Neural crest cell (in vitro differentiated cells): ENCODE measurements at regions not wholly inside any gene's neighbourhood (a gene's known extent, or its start where the extent isn't known, plus 50 kb on each side); places are given as distances from the start of the nearest gene placed in this dataset.

Experiments
- DNase-seq: peaks from one replicate; pipeline ENCODE4 v3.0.0; 2021; ENCODE audit warnings: low read depth, mixed read lengths, low spot score
- H3K27ac Mint-ChIP-seq: one replicate; pipeline ENCODE4 v1.8.0; 2021; ENCODE audit warnings: mild to moderate bottlenecking, mixed read lengths; ENCODE audit not compliant: unreplicated experiment
- H3K27me3 Mint-ChIP-seq: 2 replicates; pipeline ENCODE4 v1.8.0; 2021; ENCODE audit warnings: low read depth, mild to moderate bottlenecking, mixed read lengths
- H3K36me3 Mint-ChIP-seq: 2 replicates; pipeline ENCODE4 v1.8.0; 2021; ENCODE audit warnings: low read depth, mild to moderate bottlenecking, mixed read lengths
- H3K4me1 Mint-ChIP-seq: 2 replicates; pipeline ENCODE4 v1.8.0; 2021; ENCODE audit warnings: mixed read lengths
- H3K4me3 Mint-ChIP-seq: one replicate; pipeline ENCODE4 v1.8.0; 2021; ENCODE audit warnings: mild to moderate bottlenecking, mixed read lengths
- H3K9me3 Mint-ChIP-seq: 2 replicates; pipeline ENCODE4 v1.8.0; 2021; ENCODE audit warnings: mixed read lengths
- TF ChIP-seq, protein P1 (sequence below): fragments of 200-600 bp; sonication (generic); conservative IDR thresholded peaks from 2 replicates; pipeline ENCODE4 v1.5.0; 2021; ENCODE audit warnings: antibody characterized with exemption, mild to moderate bottlenecking

DNA sequence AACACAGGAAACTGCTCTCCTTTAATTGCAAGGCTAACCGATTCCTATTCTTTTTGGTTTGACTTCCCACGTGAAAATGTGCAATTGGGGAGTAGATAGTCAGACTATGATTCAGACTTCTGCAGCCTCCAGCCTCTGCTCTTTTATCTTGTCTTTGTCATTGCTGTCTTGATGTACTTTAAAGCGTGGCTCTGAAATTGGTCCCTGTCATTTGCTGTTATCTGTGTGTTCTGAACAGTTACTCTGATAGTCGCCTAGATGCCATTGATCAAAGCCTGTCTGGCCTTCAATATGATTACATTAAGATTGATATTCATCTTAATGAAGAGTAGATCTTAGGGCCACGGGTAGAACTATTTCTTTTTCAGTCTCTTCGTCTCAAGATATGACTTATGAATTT lies 799.2 kb downstream of the REEP3 start:
- Mint-ChIP-seq H3K9me3 (peaks cover 4% of the 10 kb centered on the region), H3K4me3 (no peak overlapping the region), H3K27ac (no peak overlapping the region), H3K27me3 (no peaks in the 10 kb centered on the region), H3K4me1 (no peaks in the 10 kb centered on the region), H3K36me3 (no peaks in the 10 kb centered on the region)
- TF ChIP-seq, protein P1, sequence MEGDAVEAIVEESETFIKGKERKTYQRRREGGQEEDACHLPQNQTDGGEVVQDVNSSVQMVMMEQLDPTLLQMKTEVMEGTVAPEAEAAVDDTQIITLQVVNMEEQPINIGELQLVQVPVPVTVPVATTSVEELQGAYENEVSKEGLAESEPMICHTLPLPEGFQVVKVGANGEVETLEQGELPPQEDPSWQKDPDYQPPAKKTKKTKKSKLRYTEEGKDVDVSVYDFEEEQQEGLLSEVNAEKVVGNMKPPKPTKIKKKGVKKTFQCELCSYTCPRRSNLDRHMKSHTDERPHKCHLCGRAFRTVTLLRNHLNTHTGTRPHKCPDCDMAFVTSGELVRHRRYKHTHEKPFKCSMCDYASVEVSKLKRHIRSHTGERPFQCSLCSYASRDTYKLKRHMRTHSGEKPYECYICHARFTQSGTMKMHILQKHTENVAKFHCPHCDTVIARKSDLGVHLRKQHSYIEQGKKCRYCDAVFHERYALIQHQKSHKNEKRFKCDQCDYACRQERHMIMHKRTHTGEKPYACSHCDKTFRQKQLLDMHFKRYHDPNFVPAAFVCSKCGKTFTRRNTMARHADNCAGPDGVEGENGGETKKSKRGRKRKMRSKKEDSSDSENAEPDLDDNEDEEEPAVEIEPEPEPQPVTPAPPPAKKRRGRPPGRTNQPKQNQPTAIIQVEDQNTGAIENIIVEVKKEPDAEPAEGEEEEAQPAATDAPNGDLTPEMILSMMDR: no peak
- DNase-seq: no peak

GRCh38 chr10:64329510-64329909 lies 808.3 kb downstream of the REEP3 start:
- no peak overlapping the region for H3K27ac Mint-ChIP-seq
- H3K4me1 Mint-ChIP-seq: no peaks in the 10 kb centered on the region
- TF ChIP-seq, protein P1: no peak
- peaks cover 5% of the 10 kb centered on the region for H3K36me3 Mint-ChIP-seq
- no peak for DNase-seq
- peaks cover 4% of the 10 kb centered on the region for H3K9me3 Mint-ChIP-seq
- H3K4me3 Mint-ChIP-seq: no peak overlapping the region
- no peaks in the 10 kb centered on the region for H3K27me3 Mint-ChIP-seq

GRCh38 chr10:64332551-64332950 lies 811.4 kb downstream of the REEP3 start:
- TF ChIP-seq, protein P1: no peak
- H3K9me3 Mint-ChIP-seq: peaks cover 2% of the 10 kb centered on the region
- H3K27me3 Mint-ChIP-seq: no peaks in the 10 kb centered on the region
- no peaks in the 10 kb centered on the region for H3K36me3 Mint-ChIP-seq
- DNase-seq: no peak
- no peak overlapping the region for H3K27ac Mint-ChIP-seq
- H3K4me1 Mint-ChIP-seq: no peaks in the 10 kb centered on the region
- H3K4me3 Mint-ChIP-seq: no peak overlapping the region

GRCh38 chr10:64334084-64334483 lies 812.9 kb downstream of the REEP3 start:
- no peaks in the 10 kb centered on the region for H3K27me3 Mint-ChIP-seq
- TF ChIP-seq, protein P1: no peak
- no peak for DNase-seq
- no peak overlapping the region for H3K27ac Mint-ChIP-seq
- no peaks in the 10 kb centered on the region for H3K4me1 Mint-ChIP-seq
- peaks cover 2% of the 10 kb centered on the region for H3K9me3 Mint-ChIP-seq
- no peaks in the 10 kb centered on the region for H3K36me3 Mint-ChIP-seq
- H3K4me3 Mint-ChIP-seq: no peak overlapping the region

DNA sequence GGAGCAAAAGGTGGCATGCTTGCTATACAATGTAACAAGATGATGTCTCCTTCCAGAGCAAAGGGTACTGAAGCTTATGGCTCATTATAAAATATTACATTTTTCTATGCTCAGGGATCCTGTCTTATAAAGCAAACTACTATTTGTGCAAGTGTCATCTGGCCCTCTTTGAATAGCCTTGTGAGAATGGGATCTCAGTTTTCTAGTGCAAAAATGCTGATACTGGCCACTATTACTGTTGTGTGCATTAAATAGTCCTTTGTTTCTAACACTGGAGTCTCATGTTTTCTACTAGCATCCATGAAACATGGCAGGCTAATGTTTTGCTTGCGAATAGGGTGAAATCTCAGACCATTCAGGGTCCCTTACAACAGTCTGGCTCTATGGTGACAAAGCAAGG lies 823.0 kb downstream of the REEP3 start:
- TF ChIP-seq, protein P1: no peak

DNA sequence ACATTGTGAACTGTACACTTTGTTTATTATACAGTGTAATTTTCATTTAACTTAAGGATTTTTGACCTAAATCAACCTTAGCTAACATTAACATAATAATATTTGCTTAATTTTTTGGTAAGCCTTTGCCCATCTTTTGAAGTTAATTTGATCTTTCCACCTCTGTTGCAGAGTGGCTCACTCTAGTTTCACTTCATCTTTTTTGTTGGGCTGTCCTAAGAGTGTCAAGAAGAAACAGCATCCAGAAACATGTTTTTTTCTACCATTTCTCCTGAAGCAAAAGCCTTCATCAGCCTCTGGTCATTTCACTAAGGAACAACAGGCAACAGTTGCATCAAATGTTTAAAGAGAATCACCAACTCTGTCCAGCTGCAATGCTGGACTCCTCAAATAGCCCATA lies 824.7 kb downstream of the REEP3 start:
- TF ChIP-seq, protein P1: no peak
- Mint-ChIP-seq H3K27ac (peak overlapping the region; percentile 75), H3K27me3 (no peaks in the 10 kb centered on the region), H3K9me3 (no peaks in the 10 kb centered on the region), H3K4me1 (peaks cover 13% of the 10 kb centered on the region), H3K4me3 (no peak overlapping the region), H3K36me3 (no peaks in the 10 kb centered on the region)
- DNase-seq: no peak

More for the DNA sequence above, 823.0 kb downstream of the REEP3 start:
- no peak overlapping the region for H3K4me3 Mint-ChIP-seq
- peaks cover 9% of the 10 kb centered on the region for H3K4me1 Mint-ChIP-seq
- H3K36me3 Mint-ChIP-seq: no peaks in the 10 kb centered on the region
- no peaks in the 10 kb centered on the region for H3K27me3 Mint-ChIP-seq
- no peak for DNase-seq
- no peaks in the 10 kb centered on the region for H3K9me3 Mint-ChIP-seq
- H3K27ac Mint-ChIP-seq: no peak overlapping the region
